C4-2B (cell line): ENCODE measurements at regions not wholly inside any gene's neighbourhood (a gene's known extent, or its start where the extent isn't known, plus 50 kb on each side); places are given as distances from the start of the nearest gene placed in this dataset.

Experiments
- ZFX ChIP-seq: fragments of 450-650 bp; IDR thresholded peaks from 2 replicates; pipeline ENCODE4 v1.6.1; 2017
- TF ChIP-seq, protein P1 (sequence below): fragments of 450-650 bp; conservative IDR thresholded peaks from 2 replicates; pipeline ENCODE4 v1.5.1; 2017; ENCODE audit warnings: mild to moderate bottlenecking

DNA sequence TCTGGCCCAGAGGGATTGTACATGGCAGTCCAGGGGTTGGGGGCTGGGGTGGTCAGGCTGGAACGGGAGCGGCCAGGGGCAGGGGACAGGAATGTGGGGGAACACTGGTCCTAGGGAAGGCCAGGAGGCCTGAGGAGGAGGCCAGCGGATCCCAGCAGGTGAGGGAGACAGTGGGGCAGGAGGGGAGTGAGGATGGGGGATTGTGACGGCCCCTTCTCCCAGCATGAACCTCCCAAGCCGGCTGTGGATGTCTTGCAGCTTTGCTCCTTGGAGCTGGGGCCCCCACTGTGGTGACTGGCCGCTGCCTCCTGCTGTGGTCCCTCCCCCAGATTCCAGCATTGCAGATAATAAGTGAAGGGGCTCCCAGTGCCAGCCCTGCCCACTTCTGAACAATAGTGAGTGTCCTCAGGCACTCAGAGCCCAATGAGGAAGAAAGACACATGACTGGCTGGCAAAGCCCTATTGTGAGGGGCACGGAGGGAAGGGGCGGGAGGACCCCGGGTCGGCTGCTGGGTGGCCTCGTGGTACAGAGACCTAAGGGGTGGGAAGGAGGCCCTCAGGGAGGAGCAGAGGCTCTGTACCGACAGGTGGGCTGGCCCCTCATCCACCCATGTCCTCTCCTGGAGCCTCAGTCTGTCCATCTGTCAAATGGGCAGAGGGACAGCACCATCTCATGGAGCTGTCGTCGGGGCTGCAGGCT lies 215.0 kb downstream of the KIF26A start:
- TF ChIP-seq, protein P1, sequence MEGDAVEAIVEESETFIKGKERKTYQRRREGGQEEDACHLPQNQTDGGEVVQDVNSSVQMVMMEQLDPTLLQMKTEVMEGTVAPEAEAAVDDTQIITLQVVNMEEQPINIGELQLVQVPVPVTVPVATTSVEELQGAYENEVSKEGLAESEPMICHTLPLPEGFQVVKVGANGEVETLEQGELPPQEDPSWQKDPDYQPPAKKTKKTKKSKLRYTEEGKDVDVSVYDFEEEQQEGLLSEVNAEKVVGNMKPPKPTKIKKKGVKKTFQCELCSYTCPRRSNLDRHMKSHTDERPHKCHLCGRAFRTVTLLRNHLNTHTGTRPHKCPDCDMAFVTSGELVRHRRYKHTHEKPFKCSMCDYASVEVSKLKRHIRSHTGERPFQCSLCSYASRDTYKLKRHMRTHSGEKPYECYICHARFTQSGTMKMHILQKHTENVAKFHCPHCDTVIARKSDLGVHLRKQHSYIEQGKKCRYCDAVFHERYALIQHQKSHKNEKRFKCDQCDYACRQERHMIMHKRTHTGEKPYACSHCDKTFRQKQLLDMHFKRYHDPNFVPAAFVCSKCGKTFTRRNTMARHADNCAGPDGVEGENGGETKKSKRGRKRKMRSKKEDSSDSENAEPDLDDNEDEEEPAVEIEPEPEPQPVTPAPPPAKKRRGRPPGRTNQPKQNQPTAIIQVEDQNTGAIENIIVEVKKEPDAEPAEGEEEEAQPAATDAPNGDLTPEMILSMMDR = no peak
- no peak for TF ChIP-seq ZFX
